ENCODE measurements at regions not wholly inside any gene's neighbourhood (a gene's known extent, or its start where the extent isn't known, plus 50 kb on each side); places are given as distances from the start of the nearest gene placed in this dataset.

- Histone ChIP-seq H3K4me3 (no peak overlapping the region), H3K27ac (ENCODE audit: low read depth) (no peak overlapping the region), H3K36me3 (ENCODE audit: insufficient read depth) (no peaks in the 10 kb centered on the region), H3K27me3 (ENCODE audit: insufficient read depth) (no peaks in the 10 kb centered on the region), H3K4me1 (ENCODE audit: insufficient read depth) (no peaks in the 10 kb centered on the region), H3K9me2 (ENCODE audit: insufficient read depth) (0 out of 2 replicates have a peak, but pooled peaks cover 3% of the 10 kb centered on the region), H3F3A (replicated peaks; ENCODE audit: low read depth) (no peaks in the 10 kb centered on the region), H2AFZ (no peak overlapping the region), H3K79me2 (replicated peaks; ENCODE audit: insufficient read depth) (no peaks in the 10 kb centered on the region), H4K20me1 (replicated peaks; ENCODE audit: insufficient read depth) (no peaks in the 10 kb centered on the region), H3K4me2 (no peak overlapping the region)
- Mint-ChIP-seq H3K27ac (no peak overlapping the region), H3K4me3 (no peak overlapping the region), H3K4me1 (peaks cover 3% of the 10 kb centered on the region; the same call in 1 of the 3 replicates), H3K36me3 (ENCODE audit: low read depth) (no peaks in the 10 kb centered on the region), H3K9me3 (no peaks in the 10 kb centered on the region), H3K27me3 (ENCODE audit: insufficient read depth, low read depth, poor library complexity) (peaks cover 3% of the 10 kb centered on the region)
- no peak for ATAC-seq
- TF ChIP-seq EZH2 (IDR thresholded peaks at IDR 0.05; ENCODE audit: low read depth, unreplicated experiment) (no peak), ZNF331 (CRISPR knock-in tag; IDR thresholded peaks at IDR 0.05; ENCODE audit: low read depth) (no peak), CTCF (conservative IDR thresholded peaks at IDR 0.05; ENCODE audit: low read depth in 2 of 2) (no peak), EZH2phosphoT487 (IDR thresholded peaks at IDR 0.05; ENCODE audit: unreplicated experiment) (no peak), JUNB (IDR thresholded peaks at IDR 0.05; ENCODE audit: unreplicated experiment) (no peak), POLR2AphosphoS5 (IDR thresholded peaks at IDR 0.05; ENCODE audit: low read depth) (no peak), ZNF114 (CRISPR knock-in tag; IDR thresholded peaks at IDR 0.05) (no peak), CREB1 (CRISPR knock-in tag; IDR thresholded peaks at IDR 0.05; ENCODE audit: low read depth) (no peak), STAT1 (IDR thresholded peaks at IDR 0.05; ENCODE audit: unreplicated experiment) (no peak), NANOG (IDR thresholded peaks at IDR 0.05; ENCODE audit: borderline replicate concordance) (no peak), ETS1 (IDR thresholded peaks at IDR 0.05) (no peak), ZNF462 (CRISPR knock-in tag; IDR thresholded peaks at IDR 0.05) (no peak), REST (IDR thresholded peaks at IDR 0.05; ENCODE audit: unreplicated experiment) (no peak)
- no peak for DNase-seq (ENCODE audit: low spot score)
Measured at GRCh38 chr13:100922599-100922998, 248.0 kb upstream of the TMTC4 start.

Measured in GM23338 (cell line).